ENCODE measurements at regions not wholly inside any gene's neighbourhood (a gene's known extent, or its start where the extent isn't known, plus 50 kb on each side); places are given as distances from the start of the nearest gene placed in this dataset.

- Histone ChIP-seq H2AFZ (ENCODE audit: low read depth, low read length) (no peak overlapping the region), H3K4me2 (ENCODE audit: insufficient read depth, low read length) (no peak overlapping the region), H3K4me3 (no peak overlapping the region), H3K27me3 (ENCODE audit: control insufficient read depth in 2 of 2, insufficient read depth in 2 of 2, low read length in 2 of 2) (peaks cover 6 to 14% of the 10 kb centered on the region in 2 experiments; a peak in 4 of 5 replicates), H3K36me3 (ENCODE audit: control insufficient read depth, insufficient read depth, low read length) (no peaks in the 10 kb centered on the region), H3K27ac (ENCODE audit: extremely low read depth, low read depth, low read length) (no peak overlapping the region), H3K9ac (ENCODE audit: insufficient read depth in 1 of 2, low read depth in 2 of 2, low read length in 2 of 2) (no peak overlapping the region), H3K9me1 (ENCODE audit: control insufficient read depth, insufficient read depth, low read length) (peaks cover 2% of the 10 kb centered on the region), H4K20me1 (replicated peaks; ENCODE audit: control insufficient read depth, insufficient read depth, low read length) (no peaks in the 10 kb centered on the region), H3K4me1 (replicated peaks in 1 of 2; ENCODE audit: control insufficient read depth in 2 of 2, insufficient read depth in 2 of 2, low read length in 2 of 2) (no peaks in the 10 kb centered on the region), H3K9me3 (replicated peaks; ENCODE audit: control insufficient read depth, insufficient read depth, low read depth, low read length) (no peaks in the 10 kb centered on the region), H3K79me2 (ENCODE audit: control insufficient read depth, insufficient read depth, low read length) (no peaks in the 10 kb centered on the region)
- FAIRE-seq (no peak), ATAC-seq (no peak), DNase-seq (ENCODE audit: extremely low read depth in 1 of 4, low spot score in 3 of 4) (no peak)
- ChIA-PET CTCF (ENCODE audit: low intra/inter-chr PET ratio) (no interaction called here), POLR2A (interaction anchor here (1.1 kb wide), 1 partner anchor 428 kb away, joined by 3 read pairs; no protein-coding TSS in a partner anchor)
- in situ Hi-C loops (cut with MboI): no loop called here
- 0% methylated on average over 2 of the region's 2 CpGs for WGBS (ENCODE audit: insufficient coverage, low coverage, missing lambda C conversion rate)
- intact Hi-C loops (cut with micrococcal nuclease): no loop called here
- BruUV-seq (replicated peaks): no TSS peak
- no peak for TF ChIP-seq ZNF384 (IDR thresholded peaks at IDR 0.05; ENCODE audit: low read depth, low read length)
- TF ChIP-seq ZNF3 (CRISPR knock-in tag; IDR thresholded peaks at IDR 0.05): no peak
- no peak for TF ChIP-seq SFPQ (IDR thresholded peaks at IDR 0.05; ENCODE audit: low read depth, low read length)
- TF ChIP-seq ETV5 (CRISPR knock-in tag; IDR thresholded peaks at IDR 0.05; ENCODE audit: low read depth): no peak
- no peak for TF ChIP-seq E2F1 (CRISPR knock-in tag; IDR thresholded peaks at IDR 0.05)
- TF ChIP-seq ZBTB11 (CRISPR knock-in tag; IDR thresholded peaks at IDR 0.05): no peak
- no peak for TF ChIP-seq ESRRB (CRISPR knock-in tag; IDR thresholded peaks at IDR 0.05; ENCODE audit: borderline replicate concordance)
Measured at GRCh38 chr15:61746589-61746988, 313.7 kb downstream of the VPS13C start.

Measured in K562 (cell line).